HepG2 (cell line): ENCODE measurements at regions not wholly inside any gene's neighbourhood (a gene's known extent, or its start where the extent isn't known, plus 50 kb on each side); places are given as distances from the start of the nearest gene placed in this dataset.

Source experiments
- ATAC-seq: fragments of 200-7000 bp; cut with Tn5 transposase; 3 replicates; pipeline ENCODE4 v1.9.1; 2020; ENCODE audit warnings: mild to moderate bottlenecking, moderate library complexity
- BruUV-seq: library from RNA; stranded (reverse); fragments of 400-500 nt; replicated peaks from 2 replicates; lab custom pipeline; 2021; lab: Mats Ljungman, UMichigan
- CTCF ChIA-PET: fragments of 300-600 bp; formaldehyde crosslinking; extraction: SDS; loops from one replicate; lab custom pipeline; 2021; ENCODE audit warnings: low total read pairs, inconsistent platforms, low intra/inter-chr PET ratio; lab: Yijun Ruan, JAX
- POLR2A ChIA-PET: fragments of 350-600 bp; sonication (Branson Sonifier 250); formaldehyde crosslinking; loops from one replicate; lab custom pipeline; 2020; ENCODE audit warnings: antibody characterized with exemption, inconsistent platforms; lab: Yijun Ruan, JAX
- DNase-seq: peaks from one replicate; pipeline ENCODE4 v3.0.0-alpha.2; 2015; ENCODE audit warnings: low spot score
- FAIRE-seq: peaks from 3 replicates; lab custom pipeline; 2011; peaks lifted over from hg19 to GRCh38; lab: Jason Lieb, UNC
- H2AFZ ChIP-seq: one replicate; pipeline ENCODE4 v1.6.1; 2011; ENCODE audit warnings: low read length, inconsistent platforms
- H3K27ac ChIP-seq: fragments of 300-600 bp; 3 replicates; pipeline ENCODE4 v1.8.0; 2011; ENCODE audit warnings: mixed run types, mild to moderate bottlenecking, mixed read lengths, low read length, inconsistent platforms; ENCODE audit not compliant: insufficient read depth; ENCODE audit errors: extremely low read length
- H3K27me3 ChIP-seq, 2 experiments: fragments of 200-600 bp in 1 of 2; 2 replicates in 1 of 2; 3 replicates in 1 of 2; pipeline versions ENCODE4 v1.6.0 to v1.8.0; 2011; ENCODE audit warnings: low read length in 2 of 2, mild to moderate bottlenecking in 2 of 2, moderate library complexity in 2 of 2, inconsistent platforms in 1 of 2; ENCODE audit not compliant: insufficient read depth in 2 of 2, control insufficient read depth in 1 of 2
- H3K36me3 ChIP-seq, 2 experiments: fragments of 200-600 bp in 1 of 2; replicated peaks in 1 of 2; 2 replicates in 1 of 2; 3 replicates in 1 of 2; pipeline versions ENCODE4 v1.5.1 to v1.8.0; 2011; ENCODE audit warnings: low read length in 2 of 2, inconsistent platforms in 1 of 2; ENCODE audit not compliant: insufficient read depth in 2 of 2, control insufficient read depth in 1 of 2
- H3K4me1 ChIP-seq: 2 replicates; pipeline ENCODE4 v1.5.1; 2012; ENCODE audit warnings: low read length, inconsistent platforms; ENCODE audit not compliant: insufficient read depth
- H3K4me2 ChIP-seq: 2 replicates; pipeline ENCODE4 v1.6.0; 2011; ENCODE audit warnings: low read depth, low read length, inconsistent platforms
- H3K4me3 ChIP-seq, 3 experiments: fragments of 200-600 bp in 1 of 3; sonication (generic), shearing (Covaris generic) in 1 of 3; replicated peaks in 1 of 3; 2 replicates each; pipeline ENCODE4 v1.5.1; 2011 to 2016; ENCODE audit warnings: low read length in 3 of 3, inconsistent platforms in 2 of 3, low read depth in 2 of 3, mild to moderate bottlenecking in 2 of 3, control low read depth in 1 of 3, mixed read lengths in 1 of 3; ENCODE audit not compliant: insufficient read depth in 1 of 3
- H3K79me2 ChIP-seq: one replicate; pipeline ENCODE4 v1.6.1; 2011; ENCODE audit warnings: low read length, inconsistent platforms; ENCODE audit not compliant: insufficient read depth
- H3K9ac ChIP-seq: 2 replicates; pipeline ENCODE4 v1.6.0; 2011; ENCODE audit warnings: mild to moderate bottlenecking, low read depth, low read length, inconsistent platforms; ENCODE audit not compliant: insufficient read depth
- H3K9me3 ChIP-seq: 2 replicates; pipeline ENCODE4 v1.5.1; 2012; ENCODE audit warnings: mild to moderate bottlenecking, low read length
- H4K20me1 ChIP-seq: 2 replicates; pipeline ENCODE4 v1.6.0; 2011; ENCODE audit warnings: inconsistent platforms, mild to moderate bottlenecking, low read length, moderate library complexity; ENCODE audit not compliant: insufficient read depth
- FIP1L1 ChIP-seq: fragments of 200-400 bp; formaldehyde crosslinking; IDR thresholded peaks from 2 replicates; pipeline ENCODE4 v1.6.1; 2018; ENCODE audit warnings: low read depth, mild to moderate bottlenecking, low read length, moderate library complexity, borderline replicate concordance; ENCODE audit not compliant: insufficient read depth
- FOXO1 ChIP-seq: sonication (generic); formaldehyde crosslinking; IDR thresholded peaks from 2 replicates; pipeline ENCODE4 v1.4.0; 2020; ENCODE audit warnings: missing genetic modification reagents
- MEF2D ChIP-seq: sonication (generic); formaldehyde crosslinking; IDR thresholded peaks from 2 replicates; pipeline ENCODE4 v1.5.1; 2020; ENCODE audit warnings: mild to moderate bottlenecking, missing genetic modification reagents
- PBX3 ChIP-seq: sonication (generic); formaldehyde crosslinking; IDR thresholded peaks from 2 replicates; pipeline ENCODE4 v1.8.1; 2023; ENCODE audit warnings: missing genetic modification reagents, inconsistent platforms, borderline replicate concordance
- RBAK ChIP-seq: sonication (generic); formaldehyde crosslinking; IDR thresholded peaks from 2 replicates; pipeline ENCODE4 v1.5.1; 2020; ENCODE audit warnings: mild to moderate bottlenecking, missing genetic modification reagents
- TFE3 ChIP-seq: IDR thresholded peaks from 2 replicates; pipeline ENCODE4 v1.6.1; 2016
- ZFP36 ChIP-seq: fragments of 150-350 bp; IDR thresholded peaks from 2 replicates; pipeline ENCODE4 v1.6.1; 2018; ENCODE audit warnings: borderline replicate concordance, low read length, low read depth; ENCODE audit not compliant: partially characterized antibody
- ZNF207 ChIP-seq: fragments of 450-650 bp; IDR thresholded peaks from 2 replicates; pipeline ENCODE4 v1.6.1; 2016; ENCODE audit warnings: antibody characterized with exemption, borderline replicate concordance
- ZNF569 ChIP-seq: sonication (generic); formaldehyde crosslinking; IDR thresholded peaks from 2 replicates; pipeline ENCODE4 v1.5.0; 2020; ENCODE audit warnings: mild to moderate bottlenecking, missing genetic modification reagents, moderate library complexity, borderline replicate concordance
- ZNF629 ChIP-seq: sonication (generic); formaldehyde crosslinking; conservative IDR thresholded peaks from 2 replicates; pipeline ENCODE4 v1.5.0; 2020; ENCODE audit warnings: missing genetic modification reagents
- WGBS: methylation state at CpG from one replicate; pipeline ENCODE4 v1.1.6; 2017; ENCODE audit warnings: low lambda C conversion rate; 5-methylcytosine and 5-hydroxymethylcytosine counted together
- in situ Hi-C: cut with HindIII; loops from 2 replicates; pipeline ENCODE4 v1.10.0; 2017; ENCODE audit warnings: low pct_unique_long_range_greater_than_20kb; ENCODE audit not compliant: extremely low pct_ligation_motif_present
- intact Hi-C: fragments of 100-400 bp; cut with micrococcal nuclease; formaldehyde crosslinking; loops from one replicate; pipeline ENCODE4 v1.10.0; 2022; ENCODE audit not compliant: unreplicated experiment

- in situ Hi-C loops: no loop called here
- H3K4me3 ChIP-seq: no peak overlapping the region
- H3K27ac ChIP-seq: no peak overlapping the region
- TF ChIP-seq ZNF629: peak; percentile 71
- no peak for TF ChIP-seq FIP1L1
- no TSS peak for BruUV-seq
- H3K9me3 ChIP-seq: no peaks in the 10 kb centered on the region
- POLR2A ChIA-PET: interaction anchor here (0.6 kb wide), 1 partner anchor 30 kb away, joined by 3 read pairs; no protein-coding TSS in a partner anchor
- FAIRE-seq (no peak), ATAC-seq (no peak), DNase-seq (no peak)
- intact Hi-C loops: no loop called here
- CTCF ChIA-PET: no interaction called here
- H2AFZ ChIP-seq: no peak overlapping the region
- no peak overlapping the region for H3K9ac ChIP-seq
- H4K20me1 ChIP-seq: no peaks in the 10 kb centered on the region
- H3K79me2 ChIP-seq: no peaks in the 10 kb centered on the region
- H3K36me3 ChIP-seq: peaks cover 0 to 1% of the 10 kb centered on the region in 2 experiments; a peak in 2 of 5 replicates
- H3K4me1 ChIP-seq: peaks cover 6% of the 10 kb centered on the region
- 86% methylated on average over 8 of the region's 8 CpGs for WGBS
- H3K4me2 ChIP-seq: no peak overlapping the region
- no peaks in the 10 kb centered on the region for H3K27me3 ChIP-seq
Measured at GRCh38 chr4:4614925-4615678, 73.3 kb upstream of the STX18 start.

- H3K9me3 ChIP-seq: no peaks in the 10 kb centered on the region
- no TSS peak for BruUV-seq
- no peak overlapping the region for H3K4me3 ChIP-seq
- in situ Hi-C loops: no loop called here
- DNase-seq: no peak
- H3K36me3 ChIP-seq: peaks cover 0 to 1% of the 10 kb centered on the region in 2 experiments; a peak in 1 of 5 replicates
- 96% methylated on average over 8 of the region's 8 CpGs for WGBS
- no peak overlapping the region for H3K4me2 ChIP-seq
- intact Hi-C loops: no loop called here
- CTCF ChIA-PET: no interaction called here
- H3K27ac ChIP-seq: no peak overlapping the region
- POLR2A ChIA-PET: no interaction called here
- ATAC-seq: no peak
- no peak overlapping the region for H2AFZ ChIP-seq
- H3K4me1 ChIP-seq: peaks cover 18% of the 10 kb centered on the region
- no peaks in the 10 kb centered on the region for H3K79me2 ChIP-seq
- H3K27me3 ChIP-seq: no peaks in the 10 kb centered on the region
- no peak overlapping the region for H3K9ac ChIP-seq
- TF ChIP-seq MEF2D (no peak), FOXO1 (CRISPR knock-in tag) (no peak), ZNF569 (CRISPR knock-in tag) (no peak), RBAK (no peak), ZFP36 (peak; percentile 41), ZNF207 (no peak), PBX3 (CRISPR knock-in tag) (no peak), TFE3 (CRISPR knock-in tag) (no peak)
- no peaks in the 10 kb centered on the region for H4K20me1 ChIP-seq
- FAIRE-seq: no peak
Measured at GRCh38 chr4:4613641-4614286, 71.9 kb upstream of the STX18 start.
